OCI-LY1 (cell line): ENCODE measurements at regions not wholly inside any gene's neighbourhood (a gene's known extent, or its start where the extent isn't known, plus 50 kb on each side); places are given as distances from the start of the nearest gene placed in this dataset.

Experiments
- EZH2 ChIP-seq: fragments of 200-600 bp; sonication (generic), shearing (Covaris generic); IDR thresholded peaks from 2 replicates; pipeline ENCODE4 v1.8.0; 2017; ENCODE audit warnings: borderline replicate concordance, mixed run types, mild to moderate bottlenecking, antibody characterized with exemption, low read length, moderate library complexity, mixed read lengths
- TF ChIP-seq, protein P1 (sequence below): fragments of 200-600 bp; sonication (generic), shearing (Covaris generic); IDR thresholded peaks from 2 replicates; pipeline ENCODE4 v1.5.1; 2017; ENCODE audit warnings: mild to moderate bottlenecking, antibody characterized with exemption, low read length, moderate library complexity, mixed read lengths

DNA sequence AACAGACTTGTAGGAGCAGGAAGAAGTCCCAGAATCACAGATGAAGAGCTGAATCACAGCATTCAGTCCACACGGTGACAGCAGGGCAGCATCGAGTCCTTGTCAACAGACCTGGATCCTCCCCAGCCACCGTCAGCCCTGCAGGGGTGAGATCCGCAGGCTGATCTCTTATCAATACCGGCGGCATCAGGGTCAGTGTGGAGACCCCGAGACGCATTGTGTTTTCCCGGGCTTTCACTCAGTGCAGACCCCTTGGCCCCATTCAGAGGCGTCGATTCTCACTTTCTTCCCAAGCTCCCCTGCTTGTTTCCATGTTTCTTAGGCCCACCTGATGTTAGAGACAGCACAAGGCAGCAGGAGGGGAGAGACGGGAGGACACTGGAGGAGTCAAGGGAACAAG is 609.6 kb downstream of the PTPRU start:
- TF ChIP-seq, protein P1, sequence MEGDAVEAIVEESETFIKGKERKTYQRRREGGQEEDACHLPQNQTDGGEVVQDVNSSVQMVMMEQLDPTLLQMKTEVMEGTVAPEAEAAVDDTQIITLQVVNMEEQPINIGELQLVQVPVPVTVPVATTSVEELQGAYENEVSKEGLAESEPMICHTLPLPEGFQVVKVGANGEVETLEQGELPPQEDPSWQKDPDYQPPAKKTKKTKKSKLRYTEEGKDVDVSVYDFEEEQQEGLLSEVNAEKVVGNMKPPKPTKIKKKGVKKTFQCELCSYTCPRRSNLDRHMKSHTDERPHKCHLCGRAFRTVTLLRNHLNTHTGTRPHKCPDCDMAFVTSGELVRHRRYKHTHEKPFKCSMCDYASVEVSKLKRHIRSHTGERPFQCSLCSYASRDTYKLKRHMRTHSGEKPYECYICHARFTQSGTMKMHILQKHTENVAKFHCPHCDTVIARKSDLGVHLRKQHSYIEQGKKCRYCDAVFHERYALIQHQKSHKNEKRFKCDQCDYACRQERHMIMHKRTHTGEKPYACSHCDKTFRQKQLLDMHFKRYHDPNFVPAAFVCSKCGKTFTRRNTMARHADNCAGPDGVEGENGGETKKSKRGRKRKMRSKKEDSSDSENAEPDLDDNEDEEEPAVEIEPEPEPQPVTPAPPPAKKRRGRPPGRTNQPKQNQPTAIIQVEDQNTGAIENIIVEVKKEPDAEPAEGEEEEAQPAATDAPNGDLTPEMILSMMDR = no peak
- TF ChIP-seq EZH2 = no peak
